Mucosa of descending colon (tissue), 3 donors: ENCODE measurements at regions not wholly inside any gene's neighbourhood (a gene's known extent, or its start where the extent isn't known, plus 50 kb on each side); places are given as distances from the start of the nearest gene placed in this dataset.

Source experiments
- ATAC-seq: fragments of 200-7000 bp; cut with Tn5 transposase; one replicate; pipeline ENCODE4 v1.9.1; 2020; ENCODE audit warnings: mild to moderate bottlenecking, moderate library complexity
- DNase-seq, 3 donors: peaks; one replicate each; pipeline ENCODE4 v3.0.0-alpha.2; 2020
- H3K36me3 ChIP-seq: fragments of 200-600 bp; one replicate; pipeline ENCODE4 v1.8.0; 2021; ENCODE audit warnings: low read depth, mild to moderate bottlenecking
- H3K4me1 ChIP-seq: fragments of 200-600 bp; one replicate; pipeline ENCODE4 v1.8.0; 2021; ENCODE audit warnings: low read depth, mild to moderate bottlenecking
- H3K4me3 ChIP-seq: fragments of 200-600 bp; one replicate; pipeline ENCODE4 v1.8.0; 2021; ENCODE audit warnings: mild to moderate bottlenecking
- H3K9me3 ChIP-seq: fragments of 200-600 bp; one replicate; pipeline ENCODE4 v1.8.0; 2021; ENCODE audit warnings: mild to moderate bottlenecking
- intact Hi-C, 2 donors: fragments of 100-400 bp; cut with DNase I in 1 of 2; cut with micrococcal nuclease in 1 of 2; formaldehyde crosslinking; loops; one replicate each; pipeline versions ENCODE4 v1.11.0 to v1.11.1; 2022; cut with DNase I, micrococcal nuclease
- TF ChIP-seq, protein P1 (sequence below): fragments of 200-600 bp; IDR thresholded peaks from one replicate; pipeline ENCODE4 v1.8.0; 2022; ENCODE audit warnings: antibody characterized with exemption, mild to moderate bottlenecking
- donor health status: DM: no; HTN: no; CAD: no; lungs with moderate emphysema.
- donor health status: DM: no; HTN: no; CAD: no.
- donor health status: DM: no; HTN: yes; CAD: no.

DNA sequence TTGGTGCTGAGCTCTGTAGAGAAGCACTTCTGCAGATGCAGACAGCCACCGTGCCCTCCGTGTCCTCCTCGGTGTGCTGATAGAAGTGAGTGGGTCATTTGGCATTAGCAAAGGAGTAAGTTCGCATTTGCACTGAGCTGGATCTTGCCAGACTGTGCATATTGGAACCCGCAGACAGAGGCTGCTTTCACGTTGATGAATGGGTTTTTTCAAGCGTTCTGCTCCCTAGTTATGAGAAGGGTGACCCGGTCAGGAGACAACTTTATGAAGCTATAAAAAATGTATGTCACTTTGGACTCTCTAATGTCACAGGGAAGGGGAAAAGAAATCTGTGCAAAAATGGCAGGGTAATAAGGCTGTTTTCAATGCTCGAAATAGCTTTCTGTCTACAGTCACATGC is 739.4 kb downstream of the MCTP2 start:
- no peak overlapping the region for H3K4me3 ChIP-seq
- intact Hi-C loops = no loop called here
- no peaks in the 10 kb centered on the region for H3K9me3 ChIP-seq
- ATAC-seq (no peak), DNase-seq (no peak)
- TF ChIP-seq, protein P1, sequence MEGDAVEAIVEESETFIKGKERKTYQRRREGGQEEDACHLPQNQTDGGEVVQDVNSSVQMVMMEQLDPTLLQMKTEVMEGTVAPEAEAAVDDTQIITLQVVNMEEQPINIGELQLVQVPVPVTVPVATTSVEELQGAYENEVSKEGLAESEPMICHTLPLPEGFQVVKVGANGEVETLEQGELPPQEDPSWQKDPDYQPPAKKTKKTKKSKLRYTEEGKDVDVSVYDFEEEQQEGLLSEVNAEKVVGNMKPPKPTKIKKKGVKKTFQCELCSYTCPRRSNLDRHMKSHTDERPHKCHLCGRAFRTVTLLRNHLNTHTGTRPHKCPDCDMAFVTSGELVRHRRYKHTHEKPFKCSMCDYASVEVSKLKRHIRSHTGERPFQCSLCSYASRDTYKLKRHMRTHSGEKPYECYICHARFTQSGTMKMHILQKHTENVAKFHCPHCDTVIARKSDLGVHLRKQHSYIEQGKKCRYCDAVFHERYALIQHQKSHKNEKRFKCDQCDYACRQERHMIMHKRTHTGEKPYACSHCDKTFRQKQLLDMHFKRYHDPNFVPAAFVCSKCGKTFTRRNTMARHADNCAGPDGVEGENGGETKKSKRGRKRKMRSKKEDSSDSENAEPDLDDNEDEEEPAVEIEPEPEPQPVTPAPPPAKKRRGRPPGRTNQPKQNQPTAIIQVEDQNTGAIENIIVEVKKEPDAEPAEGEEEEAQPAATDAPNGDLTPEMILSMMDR = no peak
- no peaks in the 10 kb centered on the region for H3K36me3 ChIP-seq
- no peaks in the 10 kb centered on the region for H3K4me1 ChIP-seq

DNA sequence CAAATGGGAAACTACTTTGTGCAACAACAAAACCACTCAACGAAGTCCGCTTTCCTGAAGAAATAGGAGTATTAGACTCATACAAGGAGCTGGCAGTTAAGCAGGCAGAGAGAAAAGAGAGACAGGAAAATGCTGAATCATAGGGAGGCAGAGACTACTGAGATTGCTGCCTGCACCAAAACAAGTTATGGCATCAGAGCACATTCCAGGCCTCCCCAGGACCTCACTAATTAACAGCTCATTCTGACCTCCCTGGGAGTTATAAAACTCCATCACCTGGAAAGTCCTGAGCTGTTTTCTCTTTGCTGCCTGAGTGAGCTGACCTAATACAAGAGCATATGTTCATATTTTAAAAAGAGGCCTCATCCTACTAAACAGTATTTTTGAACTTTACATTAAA is 741.0 kb downstream of the MCTP2 start:
- no peak for ATAC-seq
- Histone ChIP-seq H3K9me3 (no peaks in the 10 kb centered on the region), H3K4me1 (no peaks in the 10 kb centered on the region), H3K36me3 (no peaks in the 10 kb centered on the region), H3K4me3 (no peak overlapping the region)
- intact Hi-C loops = no loop called here
- no peak for DNase-seq
- TF ChIP-seq, protein P1 = no peak

DNA sequence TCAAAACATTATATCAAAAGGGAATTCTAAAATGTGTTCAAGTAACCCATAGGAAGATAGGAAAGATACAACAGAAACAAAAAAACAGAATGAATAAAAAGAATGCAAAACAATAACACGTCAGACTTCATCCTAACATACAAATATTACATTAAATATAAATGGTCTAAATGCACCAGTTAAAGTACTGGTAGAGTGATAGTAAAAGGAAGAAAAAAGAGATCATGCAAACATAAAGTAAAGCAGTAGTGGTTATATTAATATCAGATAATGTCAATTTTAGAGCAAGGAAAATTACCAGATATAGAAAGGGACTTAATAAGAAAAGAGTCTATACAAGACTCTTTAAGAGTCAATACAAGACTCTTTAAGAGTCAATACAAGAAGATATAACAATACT is 755.7 kb downstream of the MCTP2 start:
- Histone ChIP-seq H3K4me3 (no peak overlapping the region), H3K36me3 (no peaks in the 10 kb centered on the region), H3K4me1 (no peaks in the 10 kb centered on the region), H3K9me3 (no peaks in the 10 kb centered on the region)
- ATAC-seq (no peak), DNase-seq (no peak)
- TF ChIP-seq, protein P1 = no peak
- intact Hi-C loops = no loop called here

DNA sequence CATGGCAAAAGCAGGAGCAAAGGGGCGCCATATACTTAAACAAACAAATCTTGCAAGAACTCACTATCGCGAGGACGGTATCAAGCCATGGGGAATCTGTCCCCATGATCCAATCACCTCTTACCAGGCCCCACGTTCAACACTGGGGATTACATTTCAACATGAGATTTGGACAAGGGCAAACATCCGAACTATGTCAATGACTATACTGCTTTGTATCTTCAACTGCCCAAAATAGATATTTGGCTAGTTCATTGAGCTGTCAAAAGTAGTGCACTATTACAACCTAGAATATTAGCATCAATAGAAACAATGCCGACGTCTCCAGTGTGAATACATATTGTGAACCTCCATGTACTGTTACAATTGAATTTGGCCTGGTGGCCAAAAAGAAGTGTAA is 760.4 kb downstream of the MCTP2 start:
- ATAC-seq (no peak), DNase-seq (no peak)
- intact Hi-C loops = no loop called here
- no peaks in the 10 kb centered on the region for H3K4me1 ChIP-seq
- no peaks in the 10 kb centered on the region for H3K36me3 ChIP-seq
- H3K4me3 ChIP-seq = no peak overlapping the region
- no peaks in the 10 kb centered on the region for H3K9me3 ChIP-seq
- TF ChIP-seq, protein P1 = no peak

DNA sequence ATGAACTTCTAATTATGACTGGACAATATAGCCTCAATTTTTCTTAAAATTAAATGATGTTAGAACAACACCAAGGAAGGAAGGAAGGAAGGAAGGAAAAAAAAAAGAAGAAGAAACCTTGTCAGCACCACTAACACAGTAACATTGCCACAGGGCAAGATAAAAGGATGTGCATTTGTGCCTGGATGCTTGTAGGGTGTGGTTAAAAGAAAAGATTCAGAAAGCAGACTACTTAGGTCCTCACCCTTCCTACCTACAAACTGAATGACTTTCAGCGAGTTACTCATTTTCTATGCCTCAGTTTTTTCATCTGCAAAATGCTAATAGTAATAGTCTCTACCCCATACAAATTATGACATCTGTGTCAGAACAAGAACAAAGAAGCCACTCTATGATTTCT is 778.3 kb downstream of the MCTP2 start:
- Histone ChIP-seq H3K4me3 (no peak overlapping the region), H3K36me3 (no peaks in the 10 kb centered on the region), H3K4me1 (no peaks in the 10 kb centered on the region), H3K9me3 (no peaks in the 10 kb centered on the region)
- ATAC-seq (no peak), DNase-seq (no peak)
- TF ChIP-seq, protein P1 = no peak
- intact Hi-C loops = no loop called here

DNA sequence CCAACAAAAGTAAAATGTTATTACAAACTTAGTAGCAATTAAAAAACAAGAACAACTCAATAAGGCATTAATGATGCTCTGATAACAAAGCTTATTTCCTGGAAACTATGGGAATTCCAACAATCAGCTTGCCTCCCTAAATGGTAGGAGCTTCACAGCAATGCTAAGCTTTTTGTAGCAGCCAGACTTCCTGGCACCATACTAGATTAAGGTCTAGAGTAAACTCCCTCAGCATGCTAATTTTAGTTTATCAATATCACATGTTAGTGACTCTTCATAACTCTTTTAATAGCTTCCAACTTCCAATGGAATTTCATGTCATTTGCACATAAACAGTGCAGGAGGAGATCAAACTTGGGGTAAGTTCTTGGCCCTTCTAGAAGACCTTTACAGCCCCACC is 782.0 kb downstream of the MCTP2 start:
- no peaks in the 10 kb centered on the region for H3K36me3 ChIP-seq
- ATAC-seq (no peak), DNase-seq (no peak)
- no peaks in the 10 kb centered on the region for H3K9me3 ChIP-seq
- TF ChIP-seq, protein P1 = no peak
- H3K4me1 ChIP-seq = no peaks in the 10 kb centered on the region
- no peak overlapping the region for H3K4me3 ChIP-seq
- intact Hi-C loops = no loop called here
